Panc1 (cell line): ENCODE measurements at regions not wholly inside any gene's neighbourhood (a gene's known extent, or its start where the extent isn't known, plus 50 kb on each side); places are given as distances from the start of the nearest gene placed in this dataset.

ENCODE experiments used
- ATAC-seq: fragments of 200-7000 bp; cut with Tn5 transposase; 2 replicates; pipeline ENCODE4 v1.9.1; 2020; ENCODE audit warnings: mild to moderate bottlenecking, moderate library complexity
- BruUV-seq: library from RNA; stranded (reverse); fragments of 400-500 nt; replicated peaks from 2 replicates; lab custom pipeline; 2021; lab: Mats Ljungman, UMichigan
- CTCF ChIA-PET: fragments of 300-600 bp; sonication (Branson Sonifier 250); formaldehyde crosslinking; loops from one replicate; lab custom pipeline; 2022; ENCODE audit warnings: antibody characterized with exemption; lab: Charles Lee
- POLR2A ChIA-PET: fragments of 300-600 bp; sonication (Branson Sonifier 250); formaldehyde crosslinking; loops from one replicate; lab custom pipeline; 2022; ENCODE audit warnings: antibody characterized with exemption; lab: Charles Lee
- DNase-seq: peaks from one replicate; pipeline ENCODE4 v3.0.0-alpha.2; 2010; ENCODE audit warnings: low read depth, low spot score
- H3K27ac ChIP-seq: 2 replicates; pipeline ENCODE4 v1.5.1; 2011; ENCODE audit warnings: mild to moderate bottlenecking, low read length, inconsistent platforms
- H3K27me3 ChIP-seq: fragments of 200-500 bp; sonication (Bioruptor generic); 2 replicates; pipeline ENCODE4 v1.6.0; 2014; ENCODE audit warnings: low read length, inconsistent platforms; ENCODE audit not compliant: control insufficient read depth, insufficient read depth
- H3K36me3 ChIP-seq: fragments of 200-500 bp; sonication (Bioruptor generic); 2 replicates; pipeline ENCODE4 v1.5.1; 2014; ENCODE audit warnings: inconsistent platforms, mild to moderate bottlenecking, low read length, moderate library complexity; ENCODE audit not compliant: control insufficient read depth, insufficient read depth
- H3K4me1 ChIP-seq: 2 replicates; pipeline ENCODE4 v1.5.1; 2011; ENCODE audit warnings: inconsistent platforms, mild to moderate bottlenecking, low read length, moderate library complexity; ENCODE audit not compliant: control insufficient read depth, insufficient read depth
- H3K4me3 ChIP-seq, 2 experiments: 2 replicates each; pipeline ENCODE4 v1.5.1; 2011 to 2012; ENCODE audit warnings: low read depth in 2 of 2, low read length in 2 of 2, mild to moderate bottlenecking in 2 of 2, inconsistent platforms in 1 of 2, moderate library complexity in 1 of 2
- H3K9me3 ChIP-seq: fragments of 200-500 bp; sonication (Bioruptor generic); 2 replicates; pipeline ENCODE4 v1.5.1; 2014; ENCODE audit warnings: low read depth, mild to moderate bottlenecking, inconsistent platforms, low read length, moderate library complexity; ENCODE audit not compliant: control insufficient read depth, insufficient read depth
- POLR2AphosphoS5 ChIP-seq: IDR thresholded peaks from 2 replicates; pipeline ENCODE4 v1.6.1; 2012; ENCODE audit warnings: mild to moderate bottlenecking, low read depth, low read length, moderate library complexity
- SIN3A ChIP-seq: IDR thresholded peaks from 2 replicates; pipeline ENCODE4 v1.6.1; 2012; ENCODE audit warnings: low read depth, mild to moderate bottlenecking, low read length, moderate library complexity, borderline replicate concordance; ENCODE audit not compliant: insufficient read depth
- TCF7L2 ChIP-seq: IDR thresholded peaks from 2 replicates; pipeline ENCODE4 v1.6.1; 2011; ENCODE audit warnings: mild to moderate bottlenecking, low read depth, low read length, inconsistent platforms
- in situ Hi-C: cut with HindIII; loops from 2 replicates; pipeline ENCODE4 v1.10.0; 2016; ENCODE audit warnings: low sequenced_read_pairs, low pct_unique_long_range_greater_than_20kb
- intact Hi-C: fragments of 100-400 bp; cut with micrococcal nuclease; formaldehyde crosslinking; loops from one replicate; pipeline ENCODE4 v1.10.0; 2022; ENCODE audit not compliant: unreplicated experiment
- TF ChIP-seq, protein P1 (sequence below), 2 experiments: IDR thresholded peaks; 2 replicates each; pipeline ENCODE4 v1.6.1; 2011 to 2012; ENCODE audit warnings: low read depth in 2 of 2, control low read depth in 1 of 2, low read length in 1 of 2, mild to moderate bottlenecking in 1 of 2, moderate library complexity in 1 of 2; ENCODE audit not compliant: insufficient read depth in 1 of 2
- TF ChIP-seq, protein P2 (sequence below): fragments of 450-650 bp; IDR thresholded peaks from 2 replicates; pipeline ENCODE4 v1.5.1; 2017; ENCODE audit warnings: mild to moderate bottlenecking

DNA sequence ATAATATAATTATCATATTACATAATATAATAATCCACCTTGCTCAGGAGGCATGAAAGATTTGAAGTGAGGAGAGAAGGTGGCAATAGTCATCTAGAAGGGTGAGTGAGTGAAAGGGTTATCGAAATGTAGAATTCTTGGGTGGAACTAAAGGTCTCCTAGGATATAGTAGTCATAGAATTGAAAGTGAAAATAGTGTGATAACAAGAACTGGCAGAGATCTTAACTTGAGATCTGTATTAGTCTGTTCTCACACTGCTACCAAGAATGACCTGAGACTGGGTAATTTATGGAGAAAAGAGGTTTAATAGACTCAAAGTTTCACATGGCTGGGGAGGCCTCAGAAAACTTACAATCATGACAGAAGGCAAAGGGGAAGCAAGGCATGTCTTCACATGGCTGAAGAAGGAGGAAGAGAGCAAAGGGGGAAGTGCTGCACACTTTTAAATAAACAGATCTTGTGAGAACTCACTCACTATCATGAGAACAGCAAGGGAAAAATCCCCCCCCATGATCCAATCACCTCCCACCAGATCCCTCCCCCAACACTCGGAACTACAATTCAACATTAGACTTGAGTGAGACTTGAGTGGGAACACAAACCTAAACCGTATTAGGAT, 351.5 kb downstream of the NR4A2 start:
- intact Hi-C loops: no loop called here
- ATAC-seq (no peak), DNase-seq (no peak)
- Histone ChIP-seq H3K4me1 (no peaks in the 10 kb centered on the region), H3K27me3 (no peaks in the 10 kb centered on the region), H3K4me3 (no peak overlapping the region), H3K27ac (no peak overlapping the region), H3K36me3 (no peaks in the 10 kb centered on the region), H3K9me3 (no peaks in the 10 kb centered on the region)
- ChIA-PET POLR2A (no interaction called here), CTCF (no interaction called here)
- in situ Hi-C loops: no loop called here
- TF ChIP-seq SIN3A (no peak), POLR2AphosphoS5 (no peak), TCF7L2 (no peak)
- TF ChIP-seq, protein P1, sequence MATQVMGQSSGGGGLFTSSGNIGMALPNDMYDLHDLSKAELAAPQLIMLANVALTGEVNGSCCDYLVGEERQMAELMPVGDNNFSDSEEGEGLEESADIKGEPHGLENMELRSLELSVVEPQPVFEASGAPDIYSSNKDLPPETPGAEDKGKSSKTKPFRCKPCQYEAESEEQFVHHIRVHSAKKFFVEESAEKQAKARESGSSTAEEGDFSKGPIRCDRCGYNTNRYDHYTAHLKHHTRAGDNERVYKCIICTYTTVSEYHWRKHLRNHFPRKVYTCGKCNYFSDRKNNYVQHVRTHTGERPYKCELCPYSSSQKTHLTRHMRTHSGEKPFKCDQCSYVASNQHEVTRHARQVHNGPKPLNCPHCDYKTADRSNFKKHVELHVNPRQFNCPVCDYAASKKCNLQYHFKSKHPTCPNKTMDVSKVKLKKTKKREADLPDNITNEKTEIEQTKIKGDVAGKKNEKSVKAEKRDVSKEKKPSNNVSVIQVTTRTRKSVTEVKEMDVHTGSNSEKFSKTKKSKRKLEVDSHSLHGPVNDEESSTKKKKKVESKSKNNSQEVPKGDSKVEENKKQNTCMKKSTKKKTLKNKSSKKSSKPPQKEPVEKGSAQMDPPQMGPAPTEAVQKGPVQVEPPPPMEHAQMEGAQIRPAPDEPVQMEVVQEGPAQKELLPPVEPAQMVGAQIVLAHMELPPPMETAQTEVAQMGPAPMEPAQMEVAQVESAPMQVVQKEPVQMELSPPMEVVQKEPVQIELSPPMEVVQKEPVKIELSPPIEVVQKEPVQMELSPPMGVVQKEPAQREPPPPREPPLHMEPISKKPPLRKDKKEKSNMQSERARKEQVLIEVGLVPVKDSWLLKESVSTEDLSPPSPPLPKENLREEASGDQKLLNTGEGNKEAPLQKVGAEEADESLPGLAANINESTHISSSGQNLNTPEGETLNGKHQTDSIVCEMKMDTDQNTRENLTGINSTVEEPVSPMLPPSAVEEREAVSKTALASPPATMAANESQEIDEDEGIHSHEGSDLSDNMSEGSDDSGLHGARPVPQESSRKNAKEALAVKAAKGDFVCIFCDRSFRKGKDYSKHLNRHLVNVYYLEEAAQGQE (IDR thresholded peaks at IDR 0.05; ENCODE audit: insufficient read depth in 1 of 2, low read depth in 2 of 2, low read length in 1 of 2): no peak
- TF ChIP-seq, protein P2, sequence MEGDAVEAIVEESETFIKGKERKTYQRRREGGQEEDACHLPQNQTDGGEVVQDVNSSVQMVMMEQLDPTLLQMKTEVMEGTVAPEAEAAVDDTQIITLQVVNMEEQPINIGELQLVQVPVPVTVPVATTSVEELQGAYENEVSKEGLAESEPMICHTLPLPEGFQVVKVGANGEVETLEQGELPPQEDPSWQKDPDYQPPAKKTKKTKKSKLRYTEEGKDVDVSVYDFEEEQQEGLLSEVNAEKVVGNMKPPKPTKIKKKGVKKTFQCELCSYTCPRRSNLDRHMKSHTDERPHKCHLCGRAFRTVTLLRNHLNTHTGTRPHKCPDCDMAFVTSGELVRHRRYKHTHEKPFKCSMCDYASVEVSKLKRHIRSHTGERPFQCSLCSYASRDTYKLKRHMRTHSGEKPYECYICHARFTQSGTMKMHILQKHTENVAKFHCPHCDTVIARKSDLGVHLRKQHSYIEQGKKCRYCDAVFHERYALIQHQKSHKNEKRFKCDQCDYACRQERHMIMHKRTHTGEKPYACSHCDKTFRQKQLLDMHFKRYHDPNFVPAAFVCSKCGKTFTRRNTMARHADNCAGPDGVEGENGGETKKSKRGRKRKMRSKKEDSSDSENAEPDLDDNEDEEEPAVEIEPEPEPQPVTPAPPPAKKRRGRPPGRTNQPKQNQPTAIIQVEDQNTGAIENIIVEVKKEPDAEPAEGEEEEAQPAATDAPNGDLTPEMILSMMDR: no peak
- no TSS peak for BruUV-seq

DNA sequence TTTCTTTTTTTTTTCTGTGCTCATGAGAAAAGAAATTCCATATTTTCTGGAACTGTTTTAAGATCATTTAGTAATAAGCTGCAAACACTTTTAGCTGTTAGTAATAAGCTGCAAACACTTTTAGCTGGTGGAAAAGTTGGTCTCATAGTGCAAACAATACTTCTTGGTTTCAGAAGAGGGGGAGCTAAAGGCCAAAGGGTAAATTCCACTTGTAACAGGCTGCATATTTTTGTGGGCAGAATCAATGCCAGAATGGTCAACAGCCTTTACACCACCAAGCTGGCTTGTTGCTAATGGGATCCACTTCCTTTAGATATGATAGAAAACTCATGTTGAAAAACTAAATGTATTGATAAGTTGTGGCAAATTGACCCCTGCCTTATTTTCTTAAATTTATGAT, 356.8 kb downstream of the NR4A2 start:
- Histone ChIP-seq H3K9me3 (no peaks in the 10 kb centered on the region), H3K4me1 (no peaks in the 10 kb centered on the region), H3K27me3 (no peaks in the 10 kb centered on the region), H3K36me3 (no peaks in the 10 kb centered on the region), H3K4me3 (no peak overlapping the region), H3K27ac (no peak overlapping the region)
- DNase-seq (no peak), ATAC-seq (no peak)
- in situ Hi-C loops: no loop called here
- CTCF ChIA-PET: no interaction called here
- BruUV-seq: no TSS peak
- intact Hi-C loops: no loop called here
- POLR2A ChIA-PET: no interaction called here
- TF ChIP-seq TCF7L2 (no peak), POLR2AphosphoS5 (no peak), SIN3A (no peak)
- TF ChIP-seq, protein P2: no peak
